Osteoblast (primary cell): ENCODE measurements at regions not wholly inside any gene's neighbourhood (a gene's known extent, or its start where the extent isn't known, plus 50 kb on each side); places are given as distances from the start of the nearest gene placed in this dataset.

Source experiments
- DNase-seq: peaks from one replicate; pipeline ENCODE4 v3.0.0; 2011; ENCODE audit warnings: low spot score, mixed read lengths; ENCODE audit not compliant: insufficient read length; ENCODE audit errors: missing footprints
- H2AFZ ChIP-seq: 2 replicates; pipeline ENCODE4 v1.6.0; 2011; ENCODE audit warnings: mild to moderate bottlenecking, low read length
- H3K27ac ChIP-seq: 2 replicates; pipeline ENCODE4 v1.5.1; 2011; ENCODE audit warnings: mild to moderate bottlenecking, low read depth, low read length, moderate library complexity
- H3K27me3 ChIP-seq: 2 replicates; pipeline ENCODE4 v1.6.0; 2012; ENCODE audit warnings: mild to moderate bottlenecking, control low read depth, inconsistent platforms, low read length, moderate library complexity; ENCODE audit not compliant: insufficient read depth
- H3K36me3 ChIP-seq: 2 replicates; pipeline ENCODE4 v1.5.1; 2011; ENCODE audit warnings: mild to moderate bottlenecking, low read length, control low read depth, moderate library complexity; ENCODE audit not compliant: insufficient read depth
- H3K4me1 ChIP-seq: 2 replicates; pipeline ENCODE4 v1.5.1; 2011; ENCODE audit warnings: mild to moderate bottlenecking, low read length, control low read depth, moderate library complexity; ENCODE audit not compliant: insufficient read depth
- H3K4me2 ChIP-seq: 2 replicates; pipeline ENCODE4 v1.6.0; 2011; ENCODE audit warnings: mild to moderate bottlenecking, low read length; ENCODE audit not compliant: insufficient read depth
- H3K4me3 ChIP-seq: fragments of 200-600 bp; sonication (generic); 3 replicates; pipeline ENCODE4 v1.5.1; 2012; ENCODE audit warnings: mild to moderate bottlenecking, low read length, inconsistent platforms; ENCODE audit not compliant: insufficient read depth
- H3K79me2 ChIP-seq: 2 replicates; pipeline ENCODE4 v1.6.0; 2012; ENCODE audit warnings: mild to moderate bottlenecking, low read length, control low read depth, inconsistent platforms; ENCODE audit not compliant: insufficient read depth
- H3K9me3 ChIP-seq: 2 replicates; pipeline ENCODE4 v1.5.1; 2011; ENCODE audit warnings: low read depth, low read length, control low read depth
- H4K20me1 ChIP-seq: 2 replicates; pipeline ENCODE4 v1.6.0; 2012; ENCODE audit warnings: mild to moderate bottlenecking, low read length, control low read depth; ENCODE audit not compliant: insufficient read depth
- TF ChIP-seq, protein P1 (sequence below): IDR thresholded peaks from 2 replicates; pipeline ENCODE4 v1.5.1; 2011; ENCODE audit warnings: mild to moderate bottlenecking, low read depth, low read length, moderate library complexity; ENCODE audit errors: extremely low read depth

DNA sequence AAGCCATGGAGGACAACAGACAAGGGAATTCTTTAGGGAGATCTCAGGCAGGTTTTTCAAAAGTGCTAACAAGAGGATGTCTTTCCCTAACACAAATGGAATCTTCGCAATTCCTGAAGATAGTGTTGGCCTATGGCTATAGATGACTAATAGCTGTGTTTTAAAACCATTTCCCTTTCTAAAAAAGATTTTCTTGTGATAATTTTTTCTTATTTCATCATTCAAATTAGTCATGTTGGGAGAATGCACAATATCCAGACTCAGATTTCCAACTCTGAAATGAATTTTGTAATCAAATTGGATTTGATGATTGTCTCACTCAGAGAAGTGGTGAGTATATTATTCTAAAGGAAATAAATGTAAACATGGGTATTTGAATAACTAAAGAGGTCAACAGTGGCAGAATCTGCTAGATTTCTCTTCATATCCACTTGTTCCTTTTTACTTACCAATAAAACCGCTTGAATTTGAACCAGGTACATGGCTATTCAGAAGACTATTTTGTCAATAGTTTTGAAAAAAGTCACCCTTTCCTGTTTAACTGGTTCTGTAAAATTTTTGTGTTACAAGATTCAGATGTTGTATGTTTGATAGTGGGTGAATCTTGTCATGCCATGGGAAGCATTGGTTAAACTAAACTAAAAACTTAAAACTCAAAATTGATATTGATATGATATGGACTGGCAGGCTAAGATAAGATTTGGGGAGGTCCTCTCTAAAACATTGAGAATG lies 1223.7 kb upstream of the EYS start:
- TF ChIP-seq, protein P1, sequence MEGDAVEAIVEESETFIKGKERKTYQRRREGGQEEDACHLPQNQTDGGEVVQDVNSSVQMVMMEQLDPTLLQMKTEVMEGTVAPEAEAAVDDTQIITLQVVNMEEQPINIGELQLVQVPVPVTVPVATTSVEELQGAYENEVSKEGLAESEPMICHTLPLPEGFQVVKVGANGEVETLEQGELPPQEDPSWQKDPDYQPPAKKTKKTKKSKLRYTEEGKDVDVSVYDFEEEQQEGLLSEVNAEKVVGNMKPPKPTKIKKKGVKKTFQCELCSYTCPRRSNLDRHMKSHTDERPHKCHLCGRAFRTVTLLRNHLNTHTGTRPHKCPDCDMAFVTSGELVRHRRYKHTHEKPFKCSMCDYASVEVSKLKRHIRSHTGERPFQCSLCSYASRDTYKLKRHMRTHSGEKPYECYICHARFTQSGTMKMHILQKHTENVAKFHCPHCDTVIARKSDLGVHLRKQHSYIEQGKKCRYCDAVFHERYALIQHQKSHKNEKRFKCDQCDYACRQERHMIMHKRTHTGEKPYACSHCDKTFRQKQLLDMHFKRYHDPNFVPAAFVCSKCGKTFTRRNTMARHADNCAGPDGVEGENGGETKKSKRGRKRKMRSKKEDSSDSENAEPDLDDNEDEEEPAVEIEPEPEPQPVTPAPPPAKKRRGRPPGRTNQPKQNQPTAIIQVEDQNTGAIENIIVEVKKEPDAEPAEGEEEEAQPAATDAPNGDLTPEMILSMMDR = no peak
- Histone ChIP-seq H3K9me3 (no peaks in the 10 kb centered on the region), H3K4me2 (no peak overlapping the region), H3K4me3 (no peak overlapping the region), H3K79me2 (no peaks in the 10 kb centered on the region), H3K27ac (no peak overlapping the region), H3K36me3 (no peaks in the 10 kb centered on the region), H2AFZ (no peak overlapping the region), H3K27me3 (no peaks in the 10 kb centered on the region), H3K4me1 (no peaks in the 10 kb centered on the region), H4K20me1 (no peaks in the 10 kb centered on the region)
- DNase-seq = no peak

DNA sequence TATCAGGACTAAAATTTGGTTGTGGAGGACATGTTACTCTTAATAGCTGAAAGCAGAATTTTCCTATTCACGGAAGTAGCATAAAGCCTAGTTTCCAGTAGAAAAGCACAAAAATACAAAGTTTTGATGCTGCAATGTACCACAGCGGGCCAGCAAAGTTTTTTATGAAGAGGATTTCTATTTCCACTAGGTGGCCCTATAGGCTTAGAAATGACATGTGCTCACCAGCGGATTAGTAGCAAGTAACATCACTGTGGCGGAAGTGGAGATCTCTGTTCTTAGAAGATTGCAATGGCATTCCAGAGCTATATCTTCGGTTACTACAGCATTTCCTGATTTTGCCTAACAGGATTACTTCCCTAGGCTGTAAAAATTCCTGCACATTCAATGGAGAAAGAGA lies 1219.0 kb upstream of the EYS start:
- H3K4me1 ChIP-seq = no peaks in the 10 kb centered on the region
- H3K79me2 ChIP-seq = no peaks in the 10 kb centered on the region
- no peak overlapping the region for H3K4me2 ChIP-seq
- H3K4me3 ChIP-seq = no peak overlapping the region
- no peak overlapping the region for H3K27ac ChIP-seq
- DNase-seq = no peak
- TF ChIP-seq, protein P1 = no peak
- no peaks in the 10 kb centered on the region for H3K27me3 ChIP-seq
- H3K36me3 ChIP-seq = no peaks in the 10 kb centered on the region
- H3K9me3 ChIP-seq = peaks cover 2% of the 10 kb centered on the region
- H4K20me1 ChIP-seq = no peaks in the 10 kb centered on the region
- H2AFZ ChIP-seq = no peak overlapping the region

DNA sequence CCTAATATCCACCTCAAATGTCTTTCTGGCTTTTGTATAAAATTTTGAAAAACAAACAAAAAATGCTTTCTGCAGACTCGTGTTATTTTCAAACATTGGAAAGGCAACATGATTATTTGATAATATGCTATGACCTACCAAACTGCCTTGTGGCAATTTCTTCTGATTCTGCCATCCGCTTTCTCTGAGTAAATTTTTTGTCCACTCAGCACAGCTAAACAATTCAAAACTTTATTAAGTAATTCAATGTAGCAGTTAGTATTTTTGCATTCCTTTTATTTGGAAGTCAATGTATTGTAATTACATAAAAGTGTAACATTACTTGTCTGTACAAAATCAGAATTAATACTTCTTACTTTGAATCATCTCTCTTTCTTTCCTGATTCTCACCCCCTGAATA lies 1206.6 kb upstream of the EYS start:
- Histone ChIP-seq H3K27me3 (no peaks in the 10 kb centered on the region), H3K27ac (no peak overlapping the region), H3K4me1 (no peaks in the 10 kb centered on the region), H3K4me2 (no peak overlapping the region), H4K20me1 (no peaks in the 10 kb centered on the region), H2AFZ (no peak overlapping the region), H3K79me2 (no peaks in the 10 kb centered on the region), H3K9me3 (no peaks in the 10 kb centered on the region), H3K36me3 (no peaks in the 10 kb centered on the region), H3K4me3 (no peak overlapping the region)
- TF ChIP-seq, protein P1 = no peak
- no peak for DNase-seq

DNA sequence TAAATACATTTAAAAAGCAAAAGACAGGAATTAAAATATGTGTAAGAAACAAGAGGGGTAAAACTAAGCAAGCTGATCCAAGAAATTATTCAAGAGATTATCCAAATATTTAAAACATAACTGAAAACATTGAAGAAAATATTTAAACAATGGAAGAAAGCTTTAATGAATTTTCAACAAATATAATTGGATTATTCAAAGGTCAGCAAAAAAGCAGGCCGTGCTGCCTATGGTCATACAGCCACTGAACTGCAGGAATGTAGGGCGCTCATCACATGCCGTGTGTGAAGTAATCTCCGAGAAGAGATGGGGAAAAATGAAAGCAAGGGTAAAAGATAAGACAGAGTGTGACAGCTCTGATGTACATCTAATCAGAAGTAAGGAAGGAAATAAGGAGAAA lies 1195.4 kb upstream of the EYS start:
- no peaks in the 10 kb centered on the region for H3K4me1 ChIP-seq
- H4K20me1 ChIP-seq = no peaks in the 10 kb centered on the region
- H3K36me3 ChIP-seq = no peaks in the 10 kb centered on the region
- H3K27ac ChIP-seq = no peak overlapping the region
- TF ChIP-seq, protein P1 = no peak
- H3K27me3 ChIP-seq = no peaks in the 10 kb centered on the region
- DNase-seq = no peak
- H3K4me2 ChIP-seq = no peak overlapping the region
- no peak overlapping the region for H3K4me3 ChIP-seq
- H2AFZ ChIP-seq = no peak overlapping the region
- H3K9me3 ChIP-seq = no peaks in the 10 kb centered on the region
- H3K79me2 ChIP-seq = no peaks in the 10 kb centered on the region
